Body of pancreas (tissue), 4 donors: ENCODE measurements at regions not wholly inside any gene's neighbourhood (a gene's known extent, or its start where the extent isn't known, plus 50 kb on each side); places are given as distances from the start of the nearest gene placed in this dataset.
"Not testable (repeated sequence)": the region's sequence is repeated elsewhere in the genome, so short reads cannot be mapped to it uniquely, and the experiment has no call there.

ENCODE experiments used
- POLR2A ChIP-seq, 3 donors: fragments of 450-650 bp; IDR thresholded peaks; one replicate each; pipeline ENCODE4 v1.6.1; 2016; ENCODE audit warnings: antibody characterized with exemption in 3 of 3, mild to moderate bottlenecking in 2 of 3
- TF ChIP-seq, protein P1 (sequence below), 7 experiments: fragments of 450-650 bp in 4 of 7; fragments of 200-600 bp in 3 of 7; sonication (generic) in 3 of 7; IDR thresholded peaks; one replicate each; pipeline ENCODE4 v1.5.1; 2016 to 2019; ENCODE audit warnings: antibody characterized with exemption in 7 of 7

DNA sequence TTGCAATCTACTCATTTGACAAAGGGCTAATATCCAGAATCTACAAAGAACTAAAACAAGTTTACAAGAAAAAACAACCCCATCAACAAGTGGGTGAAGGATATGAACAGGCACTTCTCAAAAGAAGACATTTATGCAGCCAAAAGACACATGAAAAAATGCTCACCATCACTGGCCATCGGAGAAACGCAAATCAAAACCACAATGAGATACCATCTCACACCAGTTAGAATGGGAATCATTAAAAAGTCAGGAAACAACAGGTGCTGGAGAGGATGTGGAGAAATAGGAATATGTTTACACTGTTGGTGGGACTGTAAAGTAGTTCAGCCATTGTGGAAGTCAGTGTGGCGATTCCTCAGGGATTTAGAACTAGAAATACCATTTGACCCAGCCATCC lies 336.5 kb downstream of the NR2F2 start:
- TF ChIP-seq, protein P1, sequence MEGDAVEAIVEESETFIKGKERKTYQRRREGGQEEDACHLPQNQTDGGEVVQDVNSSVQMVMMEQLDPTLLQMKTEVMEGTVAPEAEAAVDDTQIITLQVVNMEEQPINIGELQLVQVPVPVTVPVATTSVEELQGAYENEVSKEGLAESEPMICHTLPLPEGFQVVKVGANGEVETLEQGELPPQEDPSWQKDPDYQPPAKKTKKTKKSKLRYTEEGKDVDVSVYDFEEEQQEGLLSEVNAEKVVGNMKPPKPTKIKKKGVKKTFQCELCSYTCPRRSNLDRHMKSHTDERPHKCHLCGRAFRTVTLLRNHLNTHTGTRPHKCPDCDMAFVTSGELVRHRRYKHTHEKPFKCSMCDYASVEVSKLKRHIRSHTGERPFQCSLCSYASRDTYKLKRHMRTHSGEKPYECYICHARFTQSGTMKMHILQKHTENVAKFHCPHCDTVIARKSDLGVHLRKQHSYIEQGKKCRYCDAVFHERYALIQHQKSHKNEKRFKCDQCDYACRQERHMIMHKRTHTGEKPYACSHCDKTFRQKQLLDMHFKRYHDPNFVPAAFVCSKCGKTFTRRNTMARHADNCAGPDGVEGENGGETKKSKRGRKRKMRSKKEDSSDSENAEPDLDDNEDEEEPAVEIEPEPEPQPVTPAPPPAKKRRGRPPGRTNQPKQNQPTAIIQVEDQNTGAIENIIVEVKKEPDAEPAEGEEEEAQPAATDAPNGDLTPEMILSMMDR (IDR thresholded peaks at IDR 0.05): not testable (repeated sequence)
- TF ChIP-seq POLR2A (IDR thresholded peaks at IDR 0.05): not testable (repeated sequence)
